Calu3 (cell line): ENCODE measurements at regions not wholly inside any gene's neighbourhood (a gene's known extent, or its start where the extent isn't known, plus 50 kb on each side); places are given as distances from the start of the nearest gene placed in this dataset.

Source experiments
- BruUV-seq: library from RNA; stranded (reverse); fragments of 400-500 nt; replicated peaks from 2 replicates; lab custom pipeline; 2021; lab: Mats Ljungman, UMichigan
- CTCF ChIA-PET: fragments of 300-600 bp; sonication (Branson Sonifier 250); formaldehyde crosslinking; loops from one replicate; lab custom pipeline; 2022; ENCODE audit warnings: antibody characterized with exemption; lab: Charles Lee
- DNase-seq: peaks from one replicate; pipeline ENCODE4 v3.0.0; 2022
- H3K27ac Mint-ChIP-seq: one replicate; pipeline ENCODE4 v1.8.0; 2022; ENCODE audit warnings: mixed read lengths; ENCODE audit not compliant: unreplicated experiment
- H3K27me3 Mint-ChIP-seq: one replicate; pipeline ENCODE4 v1.8.0; 2022; ENCODE audit warnings: mixed read lengths; ENCODE audit not compliant: unreplicated experiment
- H3K36me3 Mint-ChIP-seq: one replicate; pipeline ENCODE4 v1.8.0; 2022; ENCODE audit warnings: mild to moderate bottlenecking, moderate library complexity, mixed read lengths; ENCODE audit not compliant: insufficient read depth, unreplicated experiment
- H3K4me1 Mint-ChIP-seq: one replicate; pipeline ENCODE4 v1.8.0; 2022; ENCODE audit warnings: mild to moderate bottlenecking, low read depth, mixed read lengths; ENCODE audit not compliant: unreplicated experiment
- H3K4me3 Mint-ChIP-seq: one replicate; pipeline ENCODE4 v1.8.0; 2022; ENCODE audit warnings: mild to moderate bottlenecking, low read depth, moderate library complexity, mixed read lengths; ENCODE audit not compliant: unreplicated experiment
- H3K9me3 Mint-ChIP-seq: one replicate; pipeline ENCODE4 v1.8.0; 2022; ENCODE audit warnings: low read depth, mixed read lengths; ENCODE audit not compliant: unreplicated experiment
- CTCF ChIP-seq: fragments of 200-600 bp; IDR thresholded peaks from one replicate; pipeline ENCODE4 v1.8.0; 2022; ENCODE audit warnings: antibody characterized with exemption; ENCODE audit not compliant: unreplicated experiment
- intact Hi-C: fragments of 100-400 bp; cut with micrococcal nuclease; formaldehyde crosslinking; loops from one replicate; pipeline ENCODE4 v1.10.0; 2022; ENCODE audit not compliant: unreplicated experiment

DNA sequence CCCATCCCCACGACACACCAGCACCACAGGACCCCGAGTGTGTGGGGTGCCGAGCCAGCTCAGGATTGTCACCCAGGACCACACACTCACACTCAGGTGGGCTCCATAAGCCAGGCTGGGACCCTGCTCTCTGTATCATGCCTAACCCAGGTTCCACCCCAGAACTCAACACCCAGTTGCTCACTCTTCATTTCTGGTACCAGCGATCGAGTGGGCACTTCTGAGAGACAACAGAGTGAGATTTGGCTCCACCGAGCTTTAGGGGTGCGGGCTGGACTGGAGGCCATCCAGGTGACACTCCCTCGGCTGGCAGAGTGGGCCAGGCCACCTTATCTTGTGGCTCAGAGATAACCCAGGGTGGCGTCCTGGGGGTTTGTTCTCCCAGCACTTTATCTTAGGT is 1323.8 kb downstream of the BRD1 start:
- H3K27ac Mint-ChIP-seq: no peak overlapping the region
- CTCF ChIA-PET: no interaction called here
- no peak for DNase-seq
- H3K4me1 Mint-ChIP-seq: no peaks in the 10 kb centered on the region
- no TSS peak for BruUV-seq
- H3K9me3 Mint-ChIP-seq: peaks cover 14% of the 10 kb centered on the region
- intact Hi-C loops: no loop called here
- no peak for TF ChIP-seq CTCF
- no peaks in the 10 kb centered on the region for H3K36me3 Mint-ChIP-seq
- H3K27me3 Mint-ChIP-seq: no peaks in the 10 kb centered on the region
- H3K4me3 Mint-ChIP-seq: no peak overlapping the region

DNA sequence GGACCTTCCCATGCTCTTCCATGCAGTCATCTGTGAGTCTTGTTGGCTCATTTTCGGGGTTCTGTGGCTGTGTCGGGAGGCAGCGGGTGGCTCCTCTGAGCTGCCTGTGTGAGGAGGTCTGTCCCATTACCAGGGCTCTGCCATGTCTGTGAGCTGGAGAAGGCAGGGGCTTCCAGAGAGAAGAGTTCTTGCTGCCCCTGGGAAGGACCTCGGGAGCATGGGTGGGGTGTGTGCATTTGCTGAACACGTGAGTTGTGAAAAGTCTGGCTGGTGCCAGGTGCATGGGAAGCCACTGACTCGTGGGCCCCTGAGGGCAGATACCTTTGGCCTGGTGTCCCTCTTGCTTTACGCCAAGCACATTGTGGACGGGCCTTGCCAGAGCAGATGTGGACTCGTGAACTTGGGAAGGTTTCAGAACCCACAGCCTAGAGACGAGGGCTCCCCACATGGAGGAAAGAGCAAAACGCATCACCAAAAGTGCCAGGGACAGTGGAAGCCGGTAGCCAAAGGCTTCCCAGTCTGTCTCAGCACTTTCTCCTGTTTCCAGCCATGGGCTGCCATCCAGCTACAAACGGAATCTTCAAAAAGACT is 1324.5 kb downstream of the BRD1 start:
- no TSS peak for BruUV-seq
- TF ChIP-seq CTCF: no peak
- H3K27ac Mint-ChIP-seq: no peak overlapping the region
- H3K4me3 Mint-ChIP-seq: no peak overlapping the region
- intact Hi-C loops: no loop called here
- no peaks in the 10 kb centered on the region for H3K4me1 Mint-ChIP-seq
- CTCF ChIA-PET: no interaction called here
- DNase-seq: no peak
- H3K36me3 Mint-ChIP-seq: no peaks in the 10 kb centered on the region
- no peaks in the 10 kb centered on the region for H3K27me3 Mint-ChIP-seq
- peaks cover 10% of the 10 kb centered on the region for H3K9me3 Mint-ChIP-seq

- no peak overlapping the region for H3K4me3 Mint-ChIP-seq
- H3K4me1 Mint-ChIP-seq: no peaks in the 10 kb centered on the region
- no peak for TF ChIP-seq CTCF
- intact Hi-C loops: no loop called here
- no peaks in the 10 kb centered on the region for H3K27me3 Mint-ChIP-seq
- CTCF ChIA-PET: no interaction called here
- DNase-seq: no peak
- no TSS peak for BruUV-seq
- H3K9me3 Mint-ChIP-seq: peaks cover 5% of the 10 kb centered on the region
- H3K27ac Mint-ChIP-seq: no peak overlapping the region
- no peaks in the 10 kb centered on the region for H3K36me3 Mint-ChIP-seq
These were observed 1326.4 kb downstream of the BRD1 start for GRCh38 chr22:48501231-48501750.

GRCh38 chr22:48500471-48501230 is 1327.0 kb downstream of the BRD1 start:
- no peak overlapping the region for H3K27ac Mint-ChIP-seq
- CTCF ChIA-PET: no interaction called here
- DNase-seq: no peak
- H3K36me3 Mint-ChIP-seq: no peaks in the 10 kb centered on the region
- H3K27me3 Mint-ChIP-seq: no peaks in the 10 kb centered on the region
- no peak for TF ChIP-seq CTCF
- H3K4me1 Mint-ChIP-seq: no peaks in the 10 kb centered on the region
- intact Hi-C loops: no loop called here
- no peak overlapping the region for H3K4me3 Mint-ChIP-seq
- H3K9me3 Mint-ChIP-seq: peaks cover 8% of the 10 kb centered on the region
- no TSS peak for BruUV-seq
